ENCODE measurements at regions not wholly inside any gene's neighbourhood (a gene's known extent, or its start where the extent isn't known, plus 50 kb on each side); places are given as distances from the start of the nearest gene placed in this dataset.

- no peaks in the 10 kb centered on the region for H3K4me1 ChIP-seq (ENCODE audit: control extremely low read depth in 1 of 4, control insufficient read depth in 4 of 4, insufficient read depth in 4 of 4, low read length in 3 of 4)
- no peaks in the 10 kb centered on the region for H3K36me3 ChIP-seq (ENCODE audit: control insufficient read depth in 4 of 4, insufficient read depth in 4 of 4, low read length in 3 of 4)
- peaks cover 0 to 7% (median 4%) of the 10 kb centered on the region in 5 experiments for H3K9me3 ChIP-seq (ENCODE audit: control extremely low read depth in 1 of 5, control insufficient read depth in 4 of 5, insufficient read depth in 2 of 5, low read depth in 1 of 5, low read length in 4 of 5)
- H3K27me3 ChIP-seq (replicated peaks in 2 of 5; ENCODE audit: control insufficient read depth in 4 of 5, insufficient read depth in 5 of 5, low read length in 4 of 5): no peaks in the 10 kb centered on the region
- ChIA-PET POLR2A (no interaction called here), CTCF (no interaction called here)
- H3K4me3 ChIP-seq (ENCODE audit: control insufficient read depth in 1 of 7, extremely low read depth in 1 of 7, insufficient read depth in 4 of 7, low read depth in 2 of 7, low read length in 6 of 7): no peak overlapping the region
- no peak for DNase-seq
- H3K27ac ChIP-seq (ENCODE audit: insufficient read depth in 1 of 2, low read depth in 1 of 2, low read length in 2 of 2, poor library complexity in 1 of 2, severe bottlenecking in 2 of 2): no peak overlapping the region
- WGBS (ENCODE audit: insufficient coverage): 81% methylated on average over 3 of the region's 5 CpGs
Observed at GRCh38 chr2:157685572-157685971, 56.9 kb upstream of the ACVR1C start.

- 30% methylated on average over 2 of the region's 4 CpGs for WGBS (ENCODE audit: insufficient coverage)
- no peak for DNase-seq
- Histone ChIP-seq H3K4me3 (ENCODE audit: control insufficient read depth in 1 of 7, extremely low read depth in 1 of 7, insufficient read depth in 4 of 7, low read depth in 2 of 7, low read length in 6 of 7) (no peak overlapping the region), H3K36me3 (ENCODE audit: control insufficient read depth in 4 of 4, insufficient read depth in 4 of 4, low read length in 3 of 4) (no peaks in the 10 kb centered on the region), H3K27ac (ENCODE audit: insufficient read depth in 1 of 2, low read depth in 1 of 2, low read length in 2 of 2, poor library complexity in 1 of 2, severe bottlenecking in 2 of 2) (no peak overlapping the region), H3K27me3 (replicated peaks in 2 of 5; ENCODE audit: control insufficient read depth in 4 of 5, insufficient read depth in 5 of 5, low read length in 4 of 5) (no peaks in the 10 kb centered on the region), H3K4me1 (ENCODE audit: control extremely low read depth in 1 of 4, control insufficient read depth in 4 of 4, insufficient read depth in 4 of 4, low read length in 3 of 4) (no peaks in the 10 kb centered on the region), H3K9me3 (ENCODE audit: control extremely low read depth in 1 of 5, control insufficient read depth in 4 of 5, insufficient read depth in 2 of 5, low read depth in 1 of 5, low read length in 4 of 5) (peaks cover 0 to 7% (median 4%) of the 10 kb centered on the region in 5 experiments)
- CTCF ChIA-PET: interaction anchor here (0.6 kb wide), 1 partner anchor 809 kb away, joined by 3 read pairs; no protein-coding TSS in a partner anchor
- POLR2A ChIA-PET: no interaction called here
Observed at GRCh38 chr2:157684940-157685466, 56.3 kb upstream of the ACVR1C start.
